ENCODE measurements at regions not wholly inside any gene's neighbourhood (a gene's known extent, or its start where the extent isn't known, plus 50 kb on each side); places are given as distances from the start of the nearest gene placed in this dataset.

DNA sequence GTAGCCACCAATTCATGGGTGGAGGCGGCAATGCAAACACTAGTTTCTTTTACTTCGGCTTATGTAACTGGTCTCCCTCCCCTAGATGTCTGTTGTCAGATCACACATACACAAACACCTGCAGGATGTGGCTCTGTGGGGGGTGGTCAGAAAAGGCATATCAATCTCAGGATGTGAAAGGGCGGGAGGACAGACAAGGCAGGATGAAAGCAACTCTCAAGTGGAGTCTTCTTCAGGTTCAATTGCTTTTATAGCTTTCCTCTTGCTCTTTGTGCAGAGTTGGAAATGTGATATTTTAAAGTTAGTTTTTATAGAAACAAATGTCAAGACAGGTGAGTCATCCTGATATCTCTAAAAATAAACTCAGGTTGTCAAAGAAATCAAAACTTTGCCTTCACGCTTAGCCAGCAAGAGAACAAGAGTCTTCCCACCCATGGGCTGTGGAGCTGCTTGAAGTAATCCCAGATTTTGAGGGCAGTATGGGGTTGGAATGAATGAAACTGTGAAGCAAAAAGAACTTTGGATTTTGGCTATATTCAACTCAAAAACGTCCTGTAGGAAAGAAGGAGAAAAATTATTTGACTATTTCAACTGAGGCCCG is 423.4 kb downstream of the GUCY1A2 start:
- DNase-seq: no peak

DNA sequence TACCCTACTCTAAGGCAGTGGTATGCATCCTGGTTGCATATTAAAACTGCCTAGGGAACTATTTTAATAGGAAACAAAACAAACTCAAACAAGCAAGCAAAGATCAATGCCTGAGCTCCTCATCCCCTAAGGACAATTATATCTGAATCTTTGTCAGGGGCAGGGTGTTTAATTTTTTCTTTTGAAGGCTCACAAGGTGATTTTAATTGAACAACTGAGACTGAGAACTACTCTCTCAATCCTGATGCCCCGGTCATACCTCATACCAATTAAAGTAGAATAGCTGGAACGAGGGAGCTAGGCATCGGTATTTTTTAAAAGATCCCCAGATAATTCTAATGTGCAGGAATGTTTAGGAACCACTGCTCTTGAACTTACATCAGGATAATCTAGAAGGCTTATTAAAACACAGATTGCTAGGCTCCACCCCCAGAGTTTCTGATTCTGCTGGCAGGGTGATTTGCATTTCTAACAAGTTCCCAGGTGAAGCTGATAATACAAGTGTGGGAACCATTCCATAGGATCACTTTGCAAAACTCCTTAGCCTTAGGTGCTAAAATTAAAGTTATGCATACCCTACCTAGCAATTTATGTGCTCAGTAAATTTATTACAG is 416.5 kb downstream of the GUCY1A2 start:
- DNase-seq: no peak

DNA sequence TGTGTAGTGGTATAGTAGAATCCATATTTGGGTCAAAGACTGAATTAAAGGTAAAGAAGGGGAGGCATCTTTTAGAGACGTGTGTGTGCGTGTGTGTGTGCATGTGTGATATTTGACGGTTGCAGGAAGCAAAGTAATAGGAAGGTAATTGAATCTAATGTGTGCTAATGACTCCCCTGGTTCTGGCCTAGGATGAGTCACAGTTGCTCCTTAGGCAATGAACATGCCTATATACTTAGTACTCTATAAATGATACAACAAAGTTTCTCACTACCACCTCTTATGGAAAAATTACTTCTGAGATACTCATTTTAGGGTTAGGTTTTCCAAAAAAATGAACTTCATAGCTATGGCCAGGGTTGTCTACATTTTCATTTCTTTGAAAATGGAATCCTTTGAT is 409.6 kb downstream of the GUCY1A2 start:
- no peak for DNase-seq

DNA sequence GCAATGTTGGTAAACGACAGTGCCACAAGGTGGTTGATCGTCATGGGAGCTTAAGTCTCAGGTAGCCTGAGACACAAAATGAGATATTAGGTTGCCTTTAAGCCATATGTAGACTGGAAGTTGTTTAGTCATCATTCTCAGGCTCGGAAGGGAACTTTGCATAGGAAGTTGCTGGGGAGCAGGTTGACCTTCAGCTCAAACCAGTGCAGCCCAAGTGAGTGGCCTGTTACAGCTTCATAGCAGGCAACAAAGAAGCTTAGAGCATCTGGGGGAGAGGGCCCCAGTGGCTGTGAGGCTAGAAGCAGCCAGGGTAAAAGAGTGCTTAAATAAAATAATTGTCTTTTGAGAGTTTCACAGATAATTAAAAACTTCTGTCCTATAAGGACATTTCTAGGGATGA is 404.0 kb downstream of the GUCY1A2 start:
- no peak for DNase-seq

DNA sequence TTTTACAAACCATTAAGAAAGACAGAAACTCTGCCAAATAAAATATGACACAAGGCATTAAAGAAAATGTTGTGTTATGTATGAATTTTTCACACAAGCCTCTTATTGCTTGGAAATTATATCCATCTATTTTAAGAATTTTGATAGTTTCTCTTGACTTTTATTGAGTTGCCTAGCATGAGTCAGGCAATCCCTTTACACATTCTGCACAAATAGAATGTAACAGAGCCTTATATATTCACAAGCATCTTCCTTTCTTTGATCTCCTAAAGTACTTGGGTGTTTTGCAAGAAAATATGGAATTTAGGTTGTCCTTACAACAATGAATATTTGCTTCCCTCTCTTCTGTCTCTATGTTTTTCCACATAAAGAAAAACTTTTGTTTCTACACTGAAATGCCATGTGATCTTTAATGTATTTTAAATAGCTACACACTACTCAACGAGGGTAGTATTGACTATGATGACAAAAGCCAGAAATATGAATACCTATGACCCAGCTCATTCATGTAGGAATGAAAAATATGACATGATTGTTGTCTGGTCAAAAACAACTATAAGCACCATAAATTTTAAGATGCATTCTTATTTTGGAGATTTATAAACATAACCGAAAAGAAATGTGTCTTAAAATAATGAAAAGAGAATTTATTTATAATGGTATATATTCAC is 398.8 kb downstream of the GUCY1A2 start:
- DNase-seq: no peak

DNA sequence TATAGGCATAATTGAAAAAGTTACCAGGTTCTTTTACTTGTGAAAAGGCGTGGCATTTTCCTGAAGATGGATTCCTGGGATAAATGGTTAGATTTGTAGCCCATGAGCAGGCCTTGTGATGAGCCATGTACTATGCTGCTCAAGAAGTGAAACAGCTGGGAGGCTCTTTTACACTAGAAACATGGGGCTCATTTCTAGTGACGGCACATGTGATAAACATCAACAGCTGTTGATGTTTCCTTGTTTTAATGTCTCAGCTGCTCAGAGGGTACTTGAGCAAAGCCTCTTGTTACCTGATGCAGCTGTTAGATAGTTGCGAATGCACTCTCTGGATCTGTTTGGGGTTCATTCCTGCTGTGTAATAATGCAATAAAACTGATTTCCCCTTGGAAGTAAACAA is 396.8 kb downstream of the GUCY1A2 start:
- no peak for DNase-seq
